CD8-positive, alpha-beta memory T cell (primary cell): ENCODE measurements at regions not wholly inside any gene's neighbourhood (a gene's known extent, or its start where the extent isn't known, plus 50 kb on each side); places are given as distances from the start of the nearest gene placed in this dataset.

Experiments used
- CTCF ChIA-PET: fragments of 350-600 bp; sonication (Branson Sonifier 250); formaldehyde crosslinking; loops from one replicate; lab custom pipeline; 2021; ENCODE audit warnings: antibody characterized with exemption; lab: Charles Lee
- POLR2A ChIA-PET: fragments of 350-600 bp; sonication (Branson Sonifier 250); formaldehyde crosslinking; loops from one replicate; lab custom pipeline; 2021; ENCODE audit warnings: antibody characterized with exemption; lab: Charles Lee
- DNase-seq, 5 donors: peaks; one replicate each; pipeline versions ENCODE4 v3.0.0 to v3.0.0-alpha.2; 2020 to 2022; ENCODE audit warnings: mixed read lengths in 1 of 5
- H3K27ac ChIP-seq: one replicate; pipeline ENCODE4 v1.7.0; 2013; ENCODE audit warnings: low read depth, mild to moderate bottlenecking, low read length, moderate library complexity
- H3K27me3 ChIP-seq: 2 replicates; pipeline ENCODE4 v1.7.0; 2013; ENCODE audit warnings: low read length, mild to moderate bottlenecking; ENCODE audit not compliant: insufficient read depth, poor library complexity, severe bottlenecking
- H3K36me3 ChIP-seq: 2 replicates; pipeline ENCODE4 v1.7.0; 2013; ENCODE audit warnings: mild to moderate bottlenecking, low read length, moderate library complexity; ENCODE audit not compliant: insufficient read depth
- H3K4me1 ChIP-seq: 2 replicates; pipeline ENCODE4 v1.7.0; 2013; ENCODE audit warnings: mild to moderate bottlenecking, low read length, moderate library complexity; ENCODE audit not compliant: insufficient read depth
- H3K4me3 ChIP-seq: 2 replicates; pipeline ENCODE4 v1.7.0; 2013; ENCODE audit warnings: mild to moderate bottlenecking, low read length
- H3K9me3 ChIP-seq: 2 replicates; pipeline ENCODE4 v1.7.0; 2013; ENCODE audit warnings: mild to moderate bottlenecking, low read length
- H3K27ac Mint-ChIP-seq, 8 donors: one replicate each; pipeline ENCODE4 v1.8.0; 2020 to 2021; ENCODE audit warnings: mixed read lengths in 8 of 8, mild to moderate bottlenecking in 6 of 8, inconsistent platforms in 3 of 8, moderate library complexity in 3 of 8
- H3K27me3 Mint-ChIP-seq, 2 donors: one replicate each; pipeline ENCODE4 v1.8.0; 2020 to 2021; ENCODE audit warnings: mixed read lengths in 2 of 2, mild to moderate bottlenecking in 1 of 2, moderate library complexity in 1 of 2
- H3K36me3 Mint-ChIP-seq, 3 donors: one replicate each; pipeline ENCODE4 v1.8.0; 2020 to 2021; ENCODE audit warnings: mixed read lengths in 3 of 3, inconsistent platforms in 1 of 3, mild to moderate bottlenecking in 1 of 3
- H3K4me1 Mint-ChIP-seq, 3 donors: one replicate each; pipeline ENCODE4 v1.8.0; 2020 to 2021; ENCODE audit warnings: mixed read lengths in 3 of 3, inconsistent platforms in 1 of 3, mild to moderate bottlenecking in 1 of 3
- H3K4me3 Mint-ChIP-seq, 7 donors: one replicate each; pipeline ENCODE4 v1.8.0; 2020 to 2021; ENCODE audit warnings: mixed read lengths in 7 of 7, mild to moderate bottlenecking in 6 of 7, moderate library complexity in 4 of 7, inconsistent platforms in 2 of 7
- H3K9me3 Mint-ChIP-seq, 5 donors: one replicate each; pipeline ENCODE4 v1.8.0; 2020 to 2022; ENCODE audit warnings: mixed read lengths in 5 of 5, mild to moderate bottlenecking in 3 of 5, moderate library complexity in 2 of 5, inconsistent platforms in 1 of 5

DNA sequence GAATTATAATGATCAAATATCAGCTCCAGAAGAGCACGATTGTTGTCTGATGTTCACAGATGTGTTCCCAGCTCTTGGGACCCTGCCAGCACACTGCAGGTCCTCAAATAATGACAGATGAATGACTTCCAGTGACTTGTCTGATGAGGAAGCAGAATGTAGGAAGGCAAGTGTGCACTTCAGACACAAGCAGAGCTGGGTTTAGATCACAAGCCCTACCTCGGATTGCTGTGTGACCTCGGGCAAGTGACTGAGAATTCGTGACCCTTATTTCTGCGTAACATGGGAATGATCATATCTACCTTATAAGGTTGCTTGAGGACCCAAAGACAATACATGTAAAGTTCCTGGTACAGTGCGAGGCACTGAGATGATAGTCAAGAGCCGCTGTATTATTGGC, 182.2 kb downstream of the ABCC12 start:
- H3K4me3 ChIP-seq = no peak overlapping the region
- ChIA-PET CTCF (no interaction called here), POLR2A (no interaction called here)
- H3K36me3 Mint-ChIP-seq = peaks cover 0 to 1% (median 0%) of the 10 kb centered on the region in 3 donors
- peaks cover 0 to 3% (median 0%) of the 10 kb centered on the region in 5 donors for H3K9me3 Mint-ChIP-seq
- no peak overlapping the region for H3K27ac Mint-ChIP-seq
- DNase-seq = no peak
- H3K4me3 Mint-ChIP-seq = no peak overlapping the region
- no peaks in the 10 kb centered on the region for H3K27me3 ChIP-seq
- peaks cover 7 to 8% of the 10 kb centered on the region in 2 donors for H3K27me3 Mint-ChIP-seq
- no peaks in the 10 kb centered on the region for H3K4me1 ChIP-seq
- no peaks in the 10 kb centered on the region for H3K9me3 ChIP-seq
- H3K27ac ChIP-seq = no peak overlapping the region
- H3K4me1 Mint-ChIP-seq = no peaks in the 10 kb centered on the region
- no peaks in the 10 kb centered on the region for H3K36me3 ChIP-seq

DNA sequence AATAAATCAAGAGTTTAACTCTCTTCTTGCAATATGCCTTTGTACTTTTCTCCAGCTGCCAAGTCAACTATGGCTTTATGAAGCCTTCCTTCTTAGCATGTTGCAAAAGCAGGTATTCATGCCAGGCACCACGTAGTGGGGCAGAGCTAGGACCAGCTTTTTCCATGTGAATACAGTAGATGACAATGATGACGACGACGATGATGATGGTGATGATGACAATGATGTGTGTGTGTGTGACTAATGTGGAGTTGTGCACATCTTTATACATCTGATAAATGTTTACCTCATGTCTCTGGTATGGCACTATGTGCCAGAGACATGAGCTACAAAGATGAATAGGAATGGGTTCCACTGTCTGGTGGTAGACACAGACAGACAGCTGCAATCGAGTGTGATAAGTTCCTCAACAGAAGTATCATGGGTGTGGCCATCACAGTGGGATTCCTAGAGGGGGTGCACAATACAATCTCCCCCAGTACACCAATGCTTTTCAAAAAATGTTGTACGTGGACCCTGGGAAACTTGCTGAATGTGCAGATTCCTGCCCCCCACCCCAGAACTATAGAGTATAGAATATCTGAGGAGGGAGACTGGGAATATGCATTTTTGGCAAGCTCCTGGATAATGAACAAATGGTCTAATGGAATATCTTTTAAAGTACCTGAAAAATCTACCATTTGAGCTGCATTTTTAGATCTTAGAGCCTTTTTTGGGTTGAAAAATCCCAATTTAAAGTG, 183.4 kb downstream of the ABCC12 start:
- H3K36me3 Mint-ChIP-seq = peaks cover 0 to 1% (median 0%) of the 10 kb centered on the region in 3 donors
- ChIA-PET POLR2A (no interaction called here), CTCF (no interaction called here)
- no peak overlapping the region for H3K4me3 Mint-ChIP-seq
- Histone ChIP-seq H3K9me3 (no peaks in the 10 kb centered on the region), H3K36me3 (no peaks in the 10 kb centered on the region), H3K4me3 (no peak overlapping the region), H3K27me3 (no peaks in the 10 kb centered on the region), H3K4me1 (no peaks in the 10 kb centered on the region), H3K27ac (no peak overlapping the region)
- H3K27ac Mint-ChIP-seq = no peak overlapping the region
- H3K4me1 Mint-ChIP-seq = no peaks in the 10 kb centered on the region
- peaks cover 0 to 3% (median 0%) of the 10 kb centered on the region in 5 donors for H3K9me3 Mint-ChIP-seq
- H3K27me3 Mint-ChIP-seq = peaks cover 7 to 8% of the 10 kb centered on the region in 2 donors
- DNase-seq = no peak

DNA sequence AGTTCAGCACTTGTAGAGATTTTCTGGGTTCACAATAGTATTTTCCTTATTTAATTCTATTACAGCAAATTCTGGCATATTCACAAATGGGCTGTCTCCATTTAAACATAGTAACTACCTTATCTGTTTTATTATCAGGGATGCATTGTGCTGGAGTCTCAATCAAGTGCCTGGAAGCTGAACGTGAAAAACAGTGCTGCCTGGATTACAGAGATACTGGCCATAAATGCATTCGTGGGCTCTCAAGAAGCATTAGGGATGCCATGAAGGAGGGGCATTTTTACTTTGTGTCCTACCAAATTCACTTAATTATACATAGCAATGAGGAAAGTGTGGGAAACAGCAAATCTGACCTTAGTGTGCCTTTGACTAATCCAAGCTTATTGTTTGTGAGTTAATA, 184.6 kb downstream of the ABCC12 start:
- H3K4me1 Mint-ChIP-seq = no peaks in the 10 kb centered on the region
- Histone ChIP-seq H3K9me3 (no peaks in the 10 kb centered on the region), H3K36me3 (no peaks in the 10 kb centered on the region), H3K27ac (no peak overlapping the region), H3K27me3 (no peaks in the 10 kb centered on the region), H3K4me1 (no peaks in the 10 kb centered on the region), H3K4me3 (no peak overlapping the region)
- H3K27me3 Mint-ChIP-seq = peaks cover 7 to 8% of the 10 kb centered on the region in 2 donors
- H3K36me3 Mint-ChIP-seq = peaks cover 0 to 1% (median 0%) of the 10 kb centered on the region in 3 donors
- peaks cover 0 to 3% (median 0%) of the 10 kb centered on the region in 5 donors for H3K9me3 Mint-ChIP-seq
- ChIA-PET CTCF (no interaction called here), POLR2A (no interaction called here)
- no peak overlapping the region for H3K4me3 Mint-ChIP-seq
- no peak overlapping the region for H3K27ac Mint-ChIP-seq
- no peak for DNase-seq

DNA sequence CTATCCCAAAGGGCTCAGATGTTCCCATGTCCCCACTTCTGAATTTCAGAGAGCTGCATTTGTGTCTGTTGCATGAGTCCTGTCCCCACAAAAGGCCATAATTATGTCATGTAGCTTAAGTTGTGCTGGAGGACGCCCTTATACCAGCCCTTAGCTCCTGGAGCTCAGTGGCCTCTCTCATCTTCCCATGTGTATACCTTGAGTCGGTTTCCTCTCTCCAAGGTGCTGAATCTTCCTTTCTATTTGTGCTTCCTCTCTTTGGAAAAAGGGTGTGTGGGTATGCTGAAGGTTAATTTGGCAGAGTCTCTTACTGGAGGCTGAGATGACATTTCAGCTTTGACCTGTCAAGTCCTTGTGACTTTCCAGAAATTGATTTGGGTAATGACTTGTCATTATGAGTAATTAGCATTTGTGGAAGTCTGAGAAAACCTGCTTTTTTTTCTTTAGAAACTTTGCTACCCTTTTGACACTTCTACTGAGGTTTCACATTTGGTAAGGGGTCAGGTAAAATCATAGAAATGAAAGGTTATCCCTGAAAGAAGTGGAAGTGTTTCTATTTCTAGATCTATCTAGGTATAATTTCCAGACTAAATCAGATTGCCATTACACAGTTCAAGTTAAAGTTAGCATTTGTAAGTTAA, 185.4 kb downstream of the ABCC12 start:
- H3K4me1 Mint-ChIP-seq = no peaks in the 10 kb centered on the region
- H3K9me3 Mint-ChIP-seq = peaks cover 0 to 3% (median 0%) of the 10 kb centered on the region in 5 donors
- ChIA-PET POLR2A (no interaction called here), CTCF (no interaction called here)
- H3K9me3 ChIP-seq = no peaks in the 10 kb centered on the region
- H3K4me3 Mint-ChIP-seq = no peak overlapping the region
- H3K4me3 ChIP-seq = no peak overlapping the region
- H3K4me1 ChIP-seq = no peaks in the 10 kb centered on the region
- no peaks in the 10 kb centered on the region for H3K36me3 ChIP-seq
- no peak for DNase-seq
- H3K27me3 Mint-ChIP-seq = peaks cover 7 to 8% of the 10 kb centered on the region in 2 donors
- peaks cover 0 to 1% (median 0%) of the 10 kb centered on the region in 3 donors for H3K36me3 Mint-ChIP-seq
- H3K27me3 ChIP-seq = no peaks in the 10 kb centered on the region
- H3K27ac Mint-ChIP-seq = no peak overlapping the region
- no peak overlapping the region for H3K27ac ChIP-seq

DNA sequence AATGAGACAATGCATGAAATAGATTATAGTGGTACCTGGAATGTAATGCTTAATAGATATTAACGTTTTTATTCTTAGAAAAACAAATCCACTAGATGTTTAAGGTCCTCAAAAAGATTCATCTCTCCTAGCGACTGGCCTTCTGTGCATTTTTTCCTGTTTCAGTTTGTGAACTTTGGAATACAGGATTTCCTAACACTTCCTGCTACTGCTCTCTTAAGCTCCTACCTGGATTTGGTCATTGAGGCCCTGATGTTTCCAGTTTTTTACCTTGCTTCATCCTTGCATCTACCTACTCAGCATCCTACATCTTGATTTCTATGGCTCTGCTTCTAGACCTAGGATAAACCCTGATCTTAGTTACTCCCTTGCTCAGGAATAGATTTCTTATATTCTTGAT, 188.4 kb downstream of the ABCC12 start:
- Histone ChIP-seq H3K27me3 (no peaks in the 10 kb centered on the region), H3K9me3 (no peaks in the 10 kb centered on the region), H3K36me3 (no peaks in the 10 kb centered on the region), H3K4me1 (no peaks in the 10 kb centered on the region), H3K27ac (no peak overlapping the region), H3K4me3 (no peak overlapping the region)
- Mint-ChIP-seq H3K4me1 (no peaks in the 10 kb centered on the region), H3K27me3 (peaks cover 3 to 6% of the 10 kb centered on the region in 2 donors), H3K9me3 (peaks cover 0 to 3% (median 0%) of the 10 kb centered on the region in 5 donors), H3K36me3 (peaks cover 0 to 1% (median 0%) of the 10 kb centered on the region in 3 donors), H3K27ac (no peak overlapping the region), H3K4me3 (no peak overlapping the region)
- CTCF ChIA-PET = no interaction called here
- DNase-seq = no peak
- POLR2A ChIA-PET = no interaction called here

DNA sequence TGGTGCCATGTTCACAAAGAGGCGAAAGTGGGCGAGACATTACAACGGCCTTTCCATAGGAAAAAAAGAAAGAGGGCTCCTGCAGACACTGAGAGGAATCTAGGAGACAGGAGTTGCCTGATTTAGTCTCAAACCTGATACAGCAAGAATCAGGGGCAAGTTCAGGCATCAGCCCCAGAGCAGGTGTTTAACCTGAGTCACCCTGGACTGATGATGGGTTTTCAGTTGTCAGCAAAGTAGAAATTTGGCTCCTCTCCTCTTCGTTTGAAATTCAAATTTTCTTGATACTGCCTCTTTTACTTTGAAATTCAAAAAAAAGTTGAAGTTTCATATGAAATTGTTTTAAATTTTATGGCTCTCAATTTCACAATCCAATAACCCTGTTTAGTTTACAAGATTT, 189.5 kb downstream of the ABCC12 start:
- Mint-ChIP-seq H3K4me1 (no peaks in the 10 kb centered on the region), H3K27ac (no peak overlapping the region), H3K9me3 (peaks cover 0 to 3% (median 0%) of the 10 kb centered on the region in 5 donors), H3K36me3 (peaks cover 0 to 1% (median 0%) of the 10 kb centered on the region in 3 donors), H3K4me3 (no peak overlapping the region), H3K27me3 (peaks cover 1 to 3% of the 10 kb centered on the region in 2 donors)
- Histone ChIP-seq H3K27me3 (no peaks in the 10 kb centered on the region), H3K9me3 (no peaks in the 10 kb centered on the region), H3K4me1 (no peaks in the 10 kb centered on the region), H3K36me3 (no peaks in the 10 kb centered on the region), H3K4me3 (no peak overlapping the region), H3K27ac (no peak overlapping the region)
- POLR2A ChIA-PET = no interaction called here
- DNase-seq = no peak
- CTCF ChIA-PET = no interaction called here

DNA sequence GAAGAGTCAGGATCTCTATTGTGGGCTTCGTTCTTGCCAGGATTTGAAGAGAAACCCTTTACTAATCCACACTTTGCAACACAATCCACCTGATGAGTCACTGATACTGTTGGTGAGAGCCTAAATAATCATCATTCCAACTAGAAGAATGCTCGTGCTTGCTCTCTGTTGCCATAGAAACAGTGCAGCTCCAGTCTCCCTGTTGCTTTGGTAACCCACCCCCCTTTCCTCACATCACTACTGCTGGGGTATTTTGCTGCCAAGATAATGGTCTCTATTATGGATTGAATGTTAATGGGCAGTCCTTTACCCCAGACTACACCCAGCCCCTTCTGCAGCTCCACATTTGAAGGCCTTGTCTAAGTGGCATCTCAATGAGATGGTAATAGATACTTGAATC, 190.4 kb downstream of the ABCC12 start:
- Histone ChIP-seq H3K4me1 (no peaks in the 10 kb centered on the region), H3K4me3 (no peak overlapping the region), H3K27ac (no peak overlapping the region), H3K9me3 (no peaks in the 10 kb centered on the region), H3K27me3 (no peaks in the 10 kb centered on the region), H3K36me3 (no peaks in the 10 kb centered on the region)
- Mint-ChIP-seq H3K27me3 (peaks cover 1 to 2% of the 10 kb centered on the region in 2 donors), H3K4me3 (no peak overlapping the region), H3K36me3 (peaks cover 0 to 1% (median 0%) of the 10 kb centered on the region in 3 donors), H3K4me1 (no peaks in the 10 kb centered on the region), H3K9me3 (peaks cover 0 to 3% (median 0%) of the 10 kb centered on the region in 5 donors), H3K27ac (no peak overlapping the region)
- DNase-seq = no peak
- ChIA-PET POLR2A (no interaction called here), CTCF (no interaction called here)

DNA sequence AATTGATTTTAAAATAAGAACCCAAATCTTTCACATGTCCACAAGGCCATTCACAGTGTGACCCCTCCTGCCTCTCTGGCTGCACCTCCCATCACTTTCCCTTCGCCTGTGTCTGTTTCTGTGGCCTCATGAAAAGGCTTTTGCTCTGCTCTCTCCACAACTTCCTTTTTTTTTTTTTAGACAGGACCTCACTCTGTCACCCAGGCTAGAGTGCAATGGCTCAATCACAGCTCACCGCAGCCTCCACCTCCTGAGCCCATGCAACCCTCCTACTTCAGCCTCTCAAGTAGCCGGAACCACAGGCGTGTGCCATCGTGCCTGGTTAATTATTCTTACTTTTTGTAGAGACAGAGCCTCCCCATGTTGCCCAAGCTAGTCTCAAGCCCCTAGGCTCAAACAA, 197.1 kb downstream of the ABCC12 start:
- Histone ChIP-seq H3K27me3 (no peaks in the 10 kb centered on the region), H3K4me3 (no peak overlapping the region), H3K9me3 (no peaks in the 10 kb centered on the region), H3K27ac (no peak overlapping the region), H3K36me3 (no peaks in the 10 kb centered on the region), H3K4me1 (no peaks in the 10 kb centered on the region)
- ChIA-PET CTCF (no interaction called here), POLR2A (no interaction called here)
- peaks cover 3 to 9% of the 10 kb centered on the region in 2 donors for H3K27me3 Mint-ChIP-seq
- no peak overlapping the region for H3K4me3 Mint-ChIP-seq
- H3K36me3 Mint-ChIP-seq = no peaks in the 10 kb centered on the region
- no peak overlapping the region for H3K27ac Mint-ChIP-seq
- no peaks in the 10 kb centered on the region for H3K4me1 Mint-ChIP-seq
- H3K9me3 Mint-ChIP-seq = no peaks in the 10 kb centered on the region
- no peak for DNase-seq
